Colonic mucosa (tissue), 4 donors: ENCODE measurements at regions not wholly inside any gene's neighbourhood (a gene's known extent, or its start where the extent isn't known, plus 50 kb on each side); places are given as distances from the start of the nearest gene placed in this dataset.

Experiments used
- DNase-seq: peaks from one replicate; pipeline ENCODE4 v3.0.0-alpha.2; 2020
- H3K27ac ChIP-seq: fragments of 200-600 bp; one replicate; pipeline ENCODE4 v1.8.0; 2021
- H3K27me3 ChIP-seq: fragments of 200-600 bp; one replicate; pipeline ENCODE4 v1.8.0; 2021
- H3K36me3 ChIP-seq: fragments of 200-600 bp; one replicate; pipeline ENCODE4 v1.8.0; 2021
- H3K4me1 ChIP-seq: fragments of 200-600 bp; one replicate; pipeline ENCODE4 v1.8.0; 2021; ENCODE audit warnings: mild to moderate bottlenecking
- H3K4me3 ChIP-seq: fragments of 200-600 bp; one replicate; pipeline ENCODE4 v1.8.0; 2021
- H3K9ac ChIP-seq, 2 donors: one replicate each; pipeline ENCODE4 v1.7.0; 2013; ENCODE audit warnings: control low read depth in 2 of 2, low read depth in 2 of 2, low read length in 2 of 2
- H3K9me3 ChIP-seq: fragments of 200-600 bp; one replicate; pipeline ENCODE4 v1.8.0; 2021
- CTCF ChIP-seq: fragments of 200-600 bp; IDR thresholded peaks from one replicate; pipeline ENCODE4 v1.8.0; 2022; ENCODE audit warnings: antibody characterized with exemption, mild to moderate bottlenecking
- intact Hi-C: fragments of 100-400 bp; cut with DNase I; formaldehyde crosslinking; loops from one replicate; pipeline ENCODE4 v1.14.1; 2022
- donor health status: healthy.
- donor health status: DM: no; HTN: no; CAD: no.
- donor health status: DM: no; HTN: no; CAD: no.

- Histone ChIP-seq H3K9ac (no peak overlapping the region), H3K4me3 (no peak overlapping the region), H3K27ac (no peak overlapping the region), H3K9me3 (no peaks in the 10 kb centered on the region), H3K27me3 (no peaks in the 10 kb centered on the region), H3K36me3 (no peaks in the 10 kb centered on the region), H3K4me1 (no peaks in the 10 kb centered on the region)
- intact Hi-C loops: no loop called here
- TF ChIP-seq CTCF: no peak
- DNase-seq: no peak
Observed at GRCh38 chr2:4358837-4359236, 655.5 kb downstream of the DCDC2C start.

DNA sequence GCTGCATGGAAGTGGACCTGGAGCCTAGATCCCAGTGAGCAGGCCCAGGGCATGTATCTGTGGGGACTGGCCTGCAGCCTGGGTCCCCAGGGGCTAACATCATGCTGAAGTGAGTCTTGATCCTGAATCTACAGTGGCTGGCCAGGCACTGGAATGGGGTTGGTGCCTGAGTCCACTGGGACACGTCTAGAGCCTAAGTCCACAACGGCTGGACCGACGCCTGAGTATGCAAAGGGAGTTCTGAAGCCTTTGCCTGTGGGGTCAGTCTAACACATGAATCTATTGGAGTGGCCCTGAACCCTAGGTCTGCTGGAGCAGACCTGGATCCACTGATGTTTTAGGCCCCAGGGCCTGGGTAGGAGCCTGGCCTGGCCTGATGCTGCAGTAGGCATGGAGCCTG is 665.5 kb downstream of the DCDC2C start:
- H3K27ac ChIP-seq: no peak overlapping the region
- no peak for DNase-seq
- H3K4me3 ChIP-seq: no peak overlapping the region
- H3K9ac ChIP-seq: no peak overlapping the region
- no peaks in the 10 kb centered on the region for H3K36me3 ChIP-seq
- no peaks in the 10 kb centered on the region for H3K27me3 ChIP-seq
- no peak for TF ChIP-seq CTCF
- intact Hi-C loops: no loop called here
- no peaks in the 10 kb centered on the region for H3K9me3 ChIP-seq
- no peaks in the 10 kb centered on the region for H3K4me1 ChIP-seq

DNA sequence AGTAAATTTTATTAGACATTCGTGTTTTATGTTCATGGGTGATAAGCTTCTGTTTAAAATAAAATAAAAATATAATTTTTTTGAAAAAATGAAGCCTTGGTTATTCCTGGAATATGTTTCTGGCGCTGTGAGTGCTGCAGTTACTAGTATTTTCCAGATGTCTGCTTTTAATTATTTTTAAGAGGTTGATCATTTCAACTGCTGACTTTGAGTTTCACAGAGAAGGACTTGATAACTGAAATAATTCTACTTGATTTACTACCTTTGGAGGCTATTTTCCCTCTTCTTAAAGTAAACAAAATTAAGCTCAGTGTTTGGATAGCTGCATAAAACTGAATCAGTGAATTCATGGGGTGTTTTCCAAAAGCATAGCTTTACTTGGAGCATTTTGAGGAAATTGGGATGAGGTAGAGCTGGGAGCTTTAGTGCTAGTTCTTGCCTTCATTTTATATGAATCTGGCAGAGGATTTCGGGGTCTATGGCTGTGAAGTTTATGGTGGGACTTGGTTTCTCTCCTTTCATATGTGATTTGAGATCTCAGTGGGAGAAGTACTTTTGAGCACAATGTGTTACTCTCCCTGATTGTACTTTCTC is 666.5 kb downstream of the DCDC2C start:
- H3K9me3 ChIP-seq: no peaks in the 10 kb centered on the region
- no peak for TF ChIP-seq CTCF
- H3K27me3 ChIP-seq: no peaks in the 10 kb centered on the region
- H3K36me3 ChIP-seq: no peaks in the 10 kb centered on the region
- H3K4me1 ChIP-seq: no peaks in the 10 kb centered on the region
- H3K9ac ChIP-seq: no peak overlapping the region
- DNase-seq: no peak
- H3K27ac ChIP-seq: no peak overlapping the region
- intact Hi-C loops: no loop called here
- H3K4me3 ChIP-seq: no peak overlapping the region

DNA sequence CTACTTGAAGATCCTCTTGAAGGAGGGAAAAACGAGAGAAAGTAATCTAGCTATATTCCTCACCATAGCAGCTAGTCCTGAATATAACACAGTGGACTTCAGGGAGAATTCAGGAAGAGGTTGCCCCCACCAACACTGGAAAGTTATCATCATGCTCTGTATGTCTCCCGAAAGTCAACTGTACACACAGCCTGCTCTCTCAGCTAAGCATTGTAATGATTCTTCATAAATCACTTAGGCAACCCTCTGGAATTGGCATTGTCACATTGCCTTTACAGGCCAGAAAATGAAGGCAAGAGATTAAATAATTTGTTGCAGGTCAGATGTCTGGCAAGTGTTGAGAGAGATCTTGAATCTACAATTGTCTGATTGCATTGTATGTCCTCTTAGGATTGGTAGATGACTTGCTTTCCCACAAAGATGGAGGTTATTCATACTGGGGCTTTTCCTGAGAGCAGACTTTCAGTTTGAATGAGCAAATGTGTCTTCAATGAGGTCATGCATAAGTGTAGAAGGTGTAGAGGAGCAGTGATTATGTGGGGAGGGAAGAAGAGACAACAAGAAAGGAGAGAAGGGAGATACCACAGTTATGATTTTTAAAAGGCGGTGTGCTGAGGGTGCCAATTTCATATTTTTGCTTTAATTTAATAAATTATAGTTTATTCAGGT is 667.2 kb downstream of the DCDC2C start:
- no peak for TF ChIP-seq CTCF
- intact Hi-C loops: no loop called here
- H3K9me3 ChIP-seq: no peaks in the 10 kb centered on the region

DNA sequence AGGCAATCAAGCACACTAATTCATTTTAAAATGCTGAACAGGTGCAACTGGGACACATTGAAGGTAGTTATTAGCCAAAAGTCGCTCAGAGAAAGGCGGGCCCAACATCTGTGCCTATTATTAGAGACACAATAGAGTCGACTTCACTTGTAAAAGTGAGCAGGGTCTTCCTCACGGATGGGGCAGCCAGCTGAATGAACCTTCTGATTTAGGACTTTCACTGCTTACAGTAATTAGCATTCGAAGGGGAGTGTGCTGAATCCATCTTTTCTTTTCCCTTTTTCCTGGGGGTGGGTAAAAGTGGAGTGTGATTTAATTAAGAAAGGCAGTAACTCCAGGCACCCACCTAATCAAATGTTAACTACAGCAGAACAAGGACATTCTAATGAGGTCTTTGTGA is 677.7 kb downstream of the DCDC2C start:
- Histone ChIP-seq H3K9ac (no peak overlapping the region), H3K27ac (no peak overlapping the region), H3K4me3 (no peak overlapping the region), H3K36me3 (no peaks in the 10 kb centered on the region), H3K4me1 (no peaks in the 10 kb centered on the region), H3K9me3 (no peaks in the 10 kb centered on the region), H3K27me3 (no peaks in the 10 kb centered on the region)
- DNase-seq: no peak
- intact Hi-C loops: no loop called here
- no peak for TF ChIP-seq CTCF

More for the DNA sequence above, 667.2 kb downstream of the DCDC2C start:
- Histone ChIP-seq H3K4me1 (no peaks in the 10 kb centered on the region), H3K36me3 (no peaks in the 10 kb centered on the region), H3K4me3 (no peak overlapping the region), H3K9ac (no peak overlapping the region), H3K27ac (no peak overlapping the region), H3K27me3 (no peaks in the 10 kb centered on the region)
- DNase-seq: no peak
